Mucosa of descending colon (tissue), 3 donors: ENCODE measurements at regions not wholly inside any gene's neighbourhood (a gene's known extent, or its start where the extent isn't known, plus 50 kb on each side); places are given as distances from the start of the nearest gene placed in this dataset.

Experiments
- ATAC-seq: fragments of 200-7000 bp; cut with Tn5 transposase; one replicate; pipeline ENCODE4 v1.9.1; 2020; ENCODE audit warnings: mild to moderate bottlenecking, moderate library complexity
- DNase-seq, 3 donors: peaks; one replicate each; pipeline ENCODE4 v3.0.0-alpha.2; 2020
- H3K36me3 ChIP-seq: fragments of 200-600 bp; one replicate; pipeline ENCODE4 v1.8.0; 2021; ENCODE audit warnings: low read depth, mild to moderate bottlenecking
- H3K4me1 ChIP-seq: fragments of 200-600 bp; one replicate; pipeline ENCODE4 v1.8.0; 2021; ENCODE audit warnings: low read depth, mild to moderate bottlenecking
- H3K4me3 ChIP-seq: fragments of 200-600 bp; one replicate; pipeline ENCODE4 v1.8.0; 2021; ENCODE audit warnings: mild to moderate bottlenecking
- H3K9me3 ChIP-seq: fragments of 200-600 bp; one replicate; pipeline ENCODE4 v1.8.0; 2021; ENCODE audit warnings: mild to moderate bottlenecking
- CTCF ChIP-seq: fragments of 200-600 bp; IDR thresholded peaks from one replicate; pipeline ENCODE4 v1.8.0; 2022; ENCODE audit warnings: antibody characterized with exemption, mild to moderate bottlenecking
- intact Hi-C, 2 donors: fragments of 100-400 bp; cut with DNase I in 1 of 2; cut with micrococcal nuclease in 1 of 2; formaldehyde crosslinking; loops; one replicate each; pipeline versions ENCODE4 v1.11.0 to v1.11.1; 2022; cut with DNase I, micrococcal nuclease
- donor health status: DM: no; HTN: no; CAD: no; lungs with moderate emphysema.
- donor health status: DM: no; HTN: no; CAD: no.
- donor health status: DM: no; HTN: yes; CAD: no.

DNA sequence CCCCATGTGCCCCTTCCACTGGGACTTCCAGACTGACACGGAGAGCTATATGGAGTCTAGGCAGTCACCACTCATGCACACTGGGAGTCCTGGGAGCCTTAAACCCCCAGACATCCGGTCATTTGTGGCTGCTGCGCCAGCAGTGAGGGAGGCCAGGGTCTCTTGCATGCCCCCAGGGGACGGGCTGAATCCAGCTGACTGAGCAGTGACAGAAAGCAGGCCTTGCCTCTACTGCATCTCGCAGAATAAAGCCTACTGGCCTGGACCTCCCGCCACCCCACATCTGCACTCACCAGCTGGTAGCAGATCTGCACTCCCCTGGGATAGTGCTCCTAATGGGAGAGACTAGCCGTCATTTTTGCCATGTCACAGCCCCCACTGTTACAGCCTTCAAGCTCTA is 1234.2 kb downstream of the FAM133A start:
- no peak for ATAC-seq

DNA sequence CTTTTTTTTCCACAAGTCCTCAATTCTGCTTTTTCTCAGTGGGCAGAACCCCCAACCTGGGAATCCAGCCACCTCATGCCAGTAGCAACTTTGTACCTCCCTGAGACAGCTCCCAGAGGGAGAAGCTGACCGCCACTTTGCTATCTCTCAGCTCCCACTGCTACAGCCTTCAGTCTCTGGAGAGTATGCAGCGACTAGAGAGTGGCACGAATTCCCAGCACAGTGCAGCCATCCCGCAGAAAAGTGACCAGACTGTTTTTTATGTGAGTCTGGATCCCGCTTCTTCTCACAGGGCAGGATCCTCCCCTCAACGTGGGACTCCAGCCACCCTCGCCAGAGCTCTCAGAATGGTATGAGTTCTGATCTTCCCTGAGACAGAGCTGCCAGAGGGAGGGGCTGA is 1234.6 kb downstream of the FAM133A start:
- ATAC-seq (no peak), DNase-seq (no peak)
- Histone ChIP-seq H3K36me3 (no peaks in the 10 kb centered on the region), H3K9me3 (peaks cover 9% of the 10 kb centered on the region), H3K4me1 (no peaks in the 10 kb centered on the region), H3K4me3 (no peak overlapping the region)
- TF ChIP-seq CTCF: no peak
- intact Hi-C loops: no loop called here

More for the DNA sequence above, 1234.2 kb downstream of the FAM133A start:
- TF ChIP-seq CTCF: no peak
- DNase-seq: no peak
- H3K9me3 ChIP-seq: peaks cover 9% of the 10 kb centered on the region
- intact Hi-C loops: no loop called here
- H3K36me3 ChIP-seq: no peaks in the 10 kb centered on the region
- no peak overlapping the region for H3K4me3 ChIP-seq
- H3K4me1 ChIP-seq: no peaks in the 10 kb centered on the region

DNA sequence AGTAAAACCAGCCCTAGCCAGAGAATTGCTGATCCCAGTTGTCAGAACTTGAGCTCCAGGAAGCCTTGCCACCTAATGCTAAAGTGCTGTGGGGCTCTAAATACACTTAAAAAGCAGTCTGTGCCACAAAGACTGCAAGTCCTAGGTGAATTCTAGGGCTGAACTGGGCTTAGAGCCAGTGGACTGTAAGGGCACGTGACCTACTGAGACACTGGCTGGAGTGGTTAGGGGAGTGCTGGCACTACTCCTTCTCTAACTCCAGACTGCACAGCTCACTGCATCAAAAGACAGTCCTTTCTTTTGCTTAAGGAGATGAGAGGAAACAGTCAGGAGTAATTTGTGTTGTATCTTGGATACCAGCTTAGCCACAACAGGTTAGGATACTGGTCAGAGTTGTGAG is 1240.2 kb downstream of the FAM133A start:
- no peak for ATAC-seq
- Histone ChIP-seq H3K4me3 (no peak overlapping the region), H3K4me1 (no peaks in the 10 kb centered on the region), H3K36me3 (no peaks in the 10 kb centered on the region), H3K9me3 (no peaks in the 10 kb centered on the region)
- DNase-seq: no peak
- intact Hi-C loops: no loop called here
- TF ChIP-seq CTCF: no peak

GRCh38 chrX:94932278-94932965 is 1258.4 kb downstream of the FAM133A start:
- no peak overlapping the region for H3K4me3 ChIP-seq
- peaks cover 11% of the 10 kb centered on the region for H3K9me3 ChIP-seq
- H3K36me3 ChIP-seq: no peaks in the 10 kb centered on the region
- no peak for DNase-seq
- intact Hi-C loops: no loop called here
- ATAC-seq: no peak
- no peaks in the 10 kb centered on the region for H3K4me1 ChIP-seq
- TF ChIP-seq CTCF: no peak

- H3K9me3 ChIP-seq: peaks cover 8% of the 10 kb centered on the region
- TF ChIP-seq CTCF: no peak
- no peak for DNase-seq
- intact Hi-C loops: no loop called here
- H3K4me3 ChIP-seq: no peak overlapping the region
- ATAC-seq: no peak
- no peaks in the 10 kb centered on the region for H3K36me3 ChIP-seq
- H3K4me1 ChIP-seq: no peaks in the 10 kb centered on the region
These were observed 1262.7 kb downstream of the FAM133A start for GRCh38 chrX:94936722-94937121.

DNA sequence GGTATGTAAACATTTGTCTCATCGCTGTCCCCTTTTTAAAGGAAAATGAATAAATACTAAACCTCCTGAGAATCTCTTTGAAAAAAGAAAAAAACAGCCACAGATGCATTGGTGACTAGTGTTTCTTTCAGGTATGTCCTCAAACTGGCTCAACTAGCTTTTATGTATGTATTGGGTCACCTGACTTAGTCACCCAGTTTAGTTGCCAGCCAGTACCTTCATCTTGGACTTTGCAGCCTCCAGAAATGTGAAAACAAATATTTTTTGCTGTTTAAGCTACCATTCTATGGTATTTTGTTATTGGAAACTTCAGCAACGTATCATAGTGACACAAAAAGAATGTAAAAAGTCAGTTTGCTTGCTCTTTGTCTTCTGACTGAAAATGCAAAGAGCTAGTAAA is 1263.5 kb downstream of the FAM133A start:
- Histone ChIP-seq H3K4me3 (no peak overlapping the region), H3K9me3 (peaks cover 4% of the 10 kb centered on the region), H3K36me3 (no peaks in the 10 kb centered on the region), H3K4me1 (no peaks in the 10 kb centered on the region)
- DNase-seq (no peak), ATAC-seq (no peak)
- TF ChIP-seq CTCF: no peak
- intact Hi-C loops: no loop called here
